Activated CD4-positive, alpha-beta T cell treated with anti-CD3 and anti-CD28 coated beads for 36 hours (primary cell): ENCODE measurements at regions not wholly inside any gene's neighbourhood (a gene's known extent, or its start where the extent isn't known, plus 50 kb on each side); places are given as distances from the start of the nearest gene placed in this dataset.
"Not testable (repeated sequence)": the region's sequence is repeated elsewhere in the genome, so short reads cannot be mapped to it uniquely, and the experiment has no call there.

Source experiments
- ATAC-seq: fragments of 200-7000 bp; cut with Tn5 transposase; one replicate; pipeline ENCODE4 v1.10.0; 2021; ENCODE audit warnings: mild to moderate bottlenecking, moderate library complexity
- CTCF ChIA-PET: fragments of 350-600 bp; sonication (Branson Sonifier 250); formaldehyde crosslinking; loops from one replicate; lab custom pipeline; 2021; ENCODE audit warnings: antibody characterized with exemption; lab: Charles Lee
- POLR2A ChIA-PET: fragments of 350-600 bp; sonication (Branson Sonifier 250); formaldehyde crosslinking; loops from one replicate; lab custom pipeline; 2021; ENCODE audit warnings: antibody characterized with exemption, inconsistent platforms; lab: Charles Lee
- DNase-seq: peaks from one replicate; pipeline ENCODE4 v3.0.0-alpha.2; 2020
- H3K27ac Mint-ChIP-seq: one replicate; pipeline ENCODE4 v1.8.0; 2021; ENCODE audit warnings: mixed read lengths
- H3K27me3 Mint-ChIP-seq: one replicate; pipeline ENCODE4 v1.8.0; 2021; ENCODE audit warnings: mixed read lengths
- H3K36me3 Mint-ChIP-seq: one replicate; pipeline ENCODE4 v1.8.0; 2021; ENCODE audit warnings: low read depth, mixed read lengths
- H3K4me1 Mint-ChIP-seq: one replicate; pipeline ENCODE4 v1.8.0; 2021; ENCODE audit warnings: mixed read lengths
- H3K4me3 Mint-ChIP-seq: one replicate; pipeline ENCODE4 v1.8.0; 2021; ENCODE audit warnings: mild to moderate bottlenecking, moderate library complexity, mixed read lengths
- H3K9me3 Mint-ChIP-seq: one replicate; pipeline ENCODE4 v1.8.0; 2021; ENCODE audit warnings: low read depth, mixed read lengths
- intact Hi-C, 2 experiments: fragments of 100-400 bp; cut with DNase I in 1 of 2; cut with micrococcal nuclease in 1 of 2; formaldehyde crosslinking; loops; one replicate each; pipeline versions ENCODE4 v1.14.2 to v1.15.1; 2022 to 2024; cut with DNase I, micrococcal nuclease

DNA sequence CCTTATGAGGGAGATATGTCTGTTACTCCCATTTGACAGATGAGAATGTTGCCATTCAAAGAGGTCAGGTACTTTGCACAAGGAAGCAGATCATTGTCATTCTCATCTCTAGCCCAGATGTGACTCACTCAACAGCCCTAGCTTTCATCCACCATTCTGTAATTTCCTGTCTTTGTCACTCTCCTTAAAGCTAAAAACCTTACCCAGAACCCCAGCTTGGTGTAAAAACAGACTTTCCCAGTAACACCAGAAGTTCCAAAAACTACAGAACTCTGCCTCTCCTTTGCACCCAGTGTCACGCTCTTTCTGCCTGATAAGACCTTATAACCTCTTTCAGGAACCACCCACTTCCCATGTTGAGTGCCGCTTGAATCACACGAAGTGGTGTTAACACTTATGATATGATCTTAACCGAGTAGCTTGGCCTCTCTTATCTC lies 89.1 kb upstream of the SP4 start:
- Mint-ChIP-seq H3K4me1 (peaks cover 32% of the 10 kb centered on the region), H3K36me3 (peaks cover 5% of the 10 kb centered on the region)

DNA sequence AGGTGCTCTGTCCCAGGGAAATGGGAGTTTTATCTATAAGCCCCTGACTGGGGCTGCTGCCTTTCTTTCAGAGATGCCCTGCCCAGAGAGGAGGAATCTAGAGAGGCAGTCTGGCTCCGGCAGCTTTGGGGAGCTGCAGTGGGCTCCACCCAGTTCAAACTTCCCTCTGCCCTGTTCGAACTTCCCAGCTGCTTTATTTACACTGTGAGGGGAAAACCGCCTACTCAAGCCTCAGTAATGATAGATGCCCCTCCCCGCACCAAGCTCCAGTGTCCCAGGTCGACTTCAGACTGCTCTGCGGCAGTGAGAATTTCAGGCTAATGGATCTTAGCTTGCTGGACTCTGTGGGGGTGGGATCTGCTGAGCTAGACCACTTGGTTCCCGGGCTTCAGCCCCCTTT lies 83.0 kb upstream of the SP4 start:
- intact Hi-C loops, H3K4me3 Mint-ChIP-seq, H3K4me1 Mint-ChIP-seq, ATAC-seq, POLR2A ChIA-PET, DNase-seq, H3K27ac Mint-ChIP-seq, H3K27me3 Mint-ChIP-seq, H3K36me3 Mint-ChIP-seq: not testable (repeated sequence)
- H3K9me3 Mint-ChIP-seq: peaks cover 10% of the 10 kb centered on the region
- CTCF ChIA-PET: interaction anchor here (0.8 kb wide), 1 partner anchor 138 kb away, joined by 3 read pairs; no protein-coding TSS in a partner anchor

More for the DNA sequence above, 89.1 kb upstream of the SP4 start:
- H3K27me3 Mint-ChIP-seq: peaks cover 4% of the 10 kb centered on the region
- H3K9me3 Mint-ChIP-seq: peaks cover 17% of the 10 kb centered on the region
- H3K4me3 Mint-ChIP-seq: peak overlapping the region; percentile 21
- intact Hi-C loops: loop anchor here (1.0 to 5.0 kb wide), 7 partner anchors 14 to 1631 kb away; partner anchors contain the start of gene POLR1F (in 1 of the 2)
- DNase-seq (peak; percentile 76), ATAC-seq (peak; percentile 95)
- POLR2A ChIA-PET: interaction anchor here (0.6 to 1.8 kb wide), 5 partner anchors 14 to 89 kb away, joined by 3 to 14 read pairs (median 5); partner anchors contain the start of gene SP4
- peak overlapping the region; percentile 95 for H3K27ac Mint-ChIP-seq
- CTCF ChIA-PET: interaction anchor here (0.6 to 1.4 kb wide), 6 partner anchors 10 to 131 kb away, joined by 3 to 4 read pairs (median 3); no protein-coding TSS in a partner anchor

- no peak for ATAC-seq
- CTCF ChIA-PET: interaction anchor here (0.6 kb wide), 1 partner anchor 423 kb away, joined by 3 read pairs; no protein-coding TSS in a partner anchor
- Mint-ChIP-seq H3K4me1 (peaks cover 2% of the 10 kb centered on the region), H3K27me3 (peaks cover 2% of the 10 kb centered on the region), H3K27ac (no peak overlapping the region), H3K9me3 (peaks cover 7% of the 10 kb centered on the region), H3K4me3 (no peak overlapping the region), H3K36me3 (no peaks in the 10 kb centered on the region)
- no peak for DNase-seq
- POLR2A ChIA-PET: no interaction called here
- intact Hi-C loops: no loop called here
These were observed 82.5 kb upstream of the SP4 start for GRCh38 chr7:21345361-21345760.

DNA sequence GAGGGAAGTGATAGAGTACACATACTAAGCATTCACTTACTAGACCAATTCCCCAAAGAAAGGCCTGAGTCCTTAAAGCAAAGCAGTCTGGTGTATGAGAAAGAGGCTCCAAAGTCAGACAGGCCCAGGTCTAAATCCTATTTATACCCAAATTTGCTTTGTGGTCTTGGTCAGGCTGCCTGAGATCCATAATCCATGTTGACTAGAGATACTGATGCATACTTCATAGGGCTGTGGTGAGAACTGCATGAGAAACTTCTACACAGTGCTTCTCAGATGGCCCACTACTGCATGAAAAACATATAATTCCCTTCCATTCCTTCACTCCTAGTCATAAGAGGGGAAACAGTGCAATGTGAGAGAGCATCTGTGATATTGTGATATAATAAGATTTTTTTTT lies 81.6 kb upstream of the SP4 start:
- H3K4me1 Mint-ChIP-seq: no peaks in the 10 kb centered on the region
- ChIA-PET POLR2A (no interaction called here), CTCF (no interaction called here)
- no peak overlapping the region for H3K27ac Mint-ChIP-seq
- no peaks in the 10 kb centered on the region for H3K36me3 Mint-ChIP-seq
- H3K27me3 Mint-ChIP-seq: peaks cover 2% of the 10 kb centered on the region
- H3K9me3 Mint-ChIP-seq: peaks cover 3% of the 10 kb centered on the region
- H3K4me3 Mint-ChIP-seq: no peak overlapping the region
- DNase-seq (no peak), ATAC-seq (no peak)
- intact Hi-C loops: no loop called here

GRCh38 chr7:21352540-21353387 lies 75.1 kb upstream of the SP4 start:
- ATAC-seq (peak; percentile 86), DNase-seq (no peak)
- Mint-ChIP-seq H3K27ac (peak overlapping the region; percentile 66), H3K36me3 (no peaks in the 10 kb centered on the region), H3K9me3 (no peaks in the 10 kb centered on the region), H3K4me1 (peaks cover 52% of the 10 kb centered on the region), H3K4me3 (peak overlapping the region; percentile 30), H3K27me3 (peaks cover 2% of the 10 kb centered on the region)
- ChIA-PET CTCF (interaction anchor here (0.7 to 1.3 kb wide), 4 partner anchors 9 to 55 kb away, joined by 3 to 5 read pairs (median 4); no protein-coding TSS in a partner anchor), POLR2A (interaction anchor here (1.4 to 1.6 kb wide), 2 partner anchors 14 to 75 kb away, joined by 5 to 7 read pairs; partner anchors contain the start of gene SP4)
- intact Hi-C loops: loop anchor here in 1 of 2 experiments (1.0 to 5.0 kb wide), 2 partner anchors 13 to 585 kb away; no protein-coding TSS in a partner anchor

- Mint-ChIP-seq H3K4me1 (peaks cover 53% of the 10 kb centered on the region), H3K36me3 (no peaks in the 10 kb centered on the region), H3K4me3 (peak overlapping the region; percentile 30), H3K27me3 (peaks cover 2% of the 10 kb centered on the region), H3K27ac (peak overlapping the region; percentile 66), H3K9me3 (no peaks in the 10 kb centered on the region)
- DNase-seq (no peak), ATAC-seq (no peak)
- intact Hi-C loops: loop anchor here in 1 of 2 experiments (5.0 kb wide), 1 partner anchor 584 kb away; no protein-coding TSS in a partner anchor
- ChIA-PET CTCF (interaction anchor here (1.0 to 1.3 kb wide), 3 partner anchors 8 to 16 kb away, joined by 3 to 4 read pairs (median 3); no protein-coding TSS in a partner anchor), POLR2A (interaction anchor here (1.4 to 1.6 kb wide), 2 partner anchors 15 to 75 kb away, joined by 5 to 7 read pairs; partner anchors contain the start of gene SP4)
These were observed 74.5 kb upstream of the SP4 start for GRCh38 chr7:21353388-21353780.

- ATAC-seq: no peak
- intact Hi-C loops: loop anchor here (2.0 to 5.0 kb wide), 3 partner anchors 17 to 583 kb away; no protein-coding TSS in a partner anchor
- H3K9me3 Mint-ChIP-seq: no peaks in the 10 kb centered on the region
- no peak overlapping the region for H3K4me3 Mint-ChIP-seq
- POLR2A ChIA-PET: no interaction called here
- peaks cover 59% of the 10 kb centered on the region for H3K4me1 Mint-ChIP-seq
- no peaks in the 10 kb centered on the region for H3K36me3 Mint-ChIP-seq
- CTCF ChIA-PET: no interaction called here
- peaks cover 2% of the 10 kb centered on the region for H3K27me3 Mint-ChIP-seq
- DNase-seq: no peak
- peak overlapping the region; percentile 70 for H3K27ac Mint-ChIP-seq
These were observed 73.6 kb upstream of the SP4 start for GRCh38 chr7:21354284-21354683.

DNA sequence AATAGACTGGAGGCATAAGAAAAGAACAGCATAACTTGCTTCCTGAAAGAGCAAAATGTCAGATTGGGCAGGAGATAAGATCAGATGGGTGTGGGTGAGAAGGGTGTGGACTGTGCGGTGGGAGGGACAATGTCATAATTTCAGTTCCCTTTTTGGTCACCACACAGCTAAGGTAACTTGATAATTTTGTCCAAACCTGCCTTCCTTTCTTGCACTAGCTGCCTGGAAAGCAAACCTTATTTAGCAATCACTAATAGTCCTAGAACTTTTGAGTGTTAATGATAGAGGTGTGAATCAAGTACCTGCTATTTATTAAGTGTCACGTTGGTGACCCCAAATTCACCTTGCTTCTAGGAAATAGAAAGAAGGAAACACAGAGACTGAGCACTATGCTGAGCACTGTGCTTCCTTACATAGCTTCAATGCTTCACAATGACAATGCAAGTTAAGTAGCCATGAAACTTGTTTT lies 72.4 kb upstream of the SP4 start:
- intact Hi-C loops: loop anchor here (1.0 to 2.0 kb wide), 9 partner anchors 9 to 584 kb away; partner anchors contain the start of gene SP4 (in 1 of the 2)
- ChIA-PET CTCF (interaction anchor here (0.8 to 1.5 kb wide), 2 partner anchors 9 to 99 kb away, joined by 3 to 5 read pairs; no protein-coding TSS in a partner anchor), POLR2A (interaction anchor here (1.2 kb wide), 2 partner anchors 17 to 72 kb away, joined by 3 to 5 read pairs; partner anchors contain the start of gene SP4)
- DNase-seq (peak; percentile 74), ATAC-seq (peak; percentile 78)
- Mint-ChIP-seq H3K27me3 (peaks cover 2% of the 10 kb centered on the region), H3K9me3 (no peaks in the 10 kb centered on the region), H3K4me1 (peaks cover 66% of the 10 kb centered on the region), H3K27ac (peak overlapping the region; percentile 38), H3K4me3 (peak overlapping the region; percentile 35), H3K36me3 (no peaks in the 10 kb centered on the region)

- H3K4me1 Mint-ChIP-seq: peaks cover 71% of the 10 kb centered on the region
- CTCF ChIA-PET: interaction anchor here (1.5 kb wide), 1 partner anchor 100 kb away, joined by 3 read pairs; no protein-coding TSS in a partner anchor
- no peaks in the 10 kb centered on the region for H3K9me3 Mint-ChIP-seq
- POLR2A ChIA-PET: no interaction called here
- H3K27me3 Mint-ChIP-seq: peaks cover 7% of the 10 kb centered on the region
- no peak overlapping the region for H3K4me3 Mint-ChIP-seq
- DNase-seq (no peak), ATAC-seq (no peak)
- intact Hi-C loops: no loop called here
- no peaks in the 10 kb centered on the region for H3K36me3 Mint-ChIP-seq
- no peak overlapping the region for H3K27ac Mint-ChIP-seq
These were observed 71.3 kb upstream of the SP4 start for GRCh38 chr7:21356616-21357015.

DNA sequence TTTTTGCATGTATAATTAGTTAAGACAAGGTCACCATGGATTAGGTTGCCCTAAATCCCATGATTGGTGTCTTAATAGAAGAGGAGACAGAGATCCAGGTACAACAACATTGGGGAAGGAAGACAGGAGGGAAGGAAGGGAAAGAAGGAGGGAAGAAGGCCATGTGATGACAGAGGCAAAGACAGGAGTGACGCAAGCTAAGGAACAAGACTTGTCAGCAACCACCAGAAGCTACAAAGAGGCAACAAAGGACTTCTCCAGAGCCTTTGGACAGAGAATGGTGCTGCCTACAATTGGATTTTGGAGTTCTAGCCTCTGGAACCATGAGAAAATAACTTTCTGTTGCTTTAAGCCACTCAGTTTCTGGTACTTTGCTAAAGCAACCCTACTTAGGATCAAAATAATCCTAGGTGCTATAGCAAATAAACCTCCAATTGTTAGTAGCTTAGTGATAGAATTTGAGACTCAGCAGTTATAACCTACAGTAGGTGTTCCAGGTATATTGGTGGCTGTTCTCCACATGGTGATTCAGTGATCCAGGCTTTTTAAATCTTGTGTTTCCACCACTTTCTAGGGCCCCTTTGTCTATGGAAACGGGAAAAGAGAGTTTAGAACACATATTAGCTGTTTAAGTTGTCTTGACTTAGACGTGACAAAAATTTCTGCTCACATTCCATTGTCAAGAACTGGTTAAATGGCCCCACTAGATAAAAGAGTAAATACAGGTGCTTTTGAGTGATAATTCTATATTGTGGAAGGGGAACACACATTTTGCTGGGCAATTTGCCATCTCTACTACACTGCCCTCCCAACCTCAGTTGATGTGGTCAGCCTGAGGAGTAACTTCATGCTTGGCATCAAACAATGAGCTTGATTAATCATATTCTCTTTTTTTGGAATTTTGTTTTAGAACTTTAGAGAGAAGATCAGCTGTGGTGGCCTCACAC lies 70.5 kb upstream of the SP4 start:
- no peak overlapping the region for H3K27ac Mint-ChIP-seq
- H3K36me3 Mint-ChIP-seq: no peaks in the 10 kb centered on the region
- ATAC-seq (no peak), DNase-seq (no peak)
- no peaks in the 10 kb centered on the region for H3K9me3 Mint-ChIP-seq
- CTCF ChIA-PET: interaction anchor here (0.6 to 0.9 kb wide), 2 partner anchors 56 to 1695 kb away, joined by 3 to 5 read pairs; no protein-coding TSS in a partner anchor
- intact Hi-C loops: no loop called here
- no peak overlapping the region for H3K4me3 Mint-ChIP-seq
- POLR2A ChIA-PET: no interaction called here
- peaks cover 7% of the 10 kb centered on the region for H3K27me3 Mint-ChIP-seq
- peaks cover 69% of the 10 kb centered on the region for H3K4me1 Mint-ChIP-seq
